HepG2 (cell line): ENCODE measurements at regions not wholly inside any gene's neighbourhood (a gene's known extent, or its start where the extent isn't known, plus 50 kb on each side); places are given as distances from the start of the nearest gene placed in this dataset.

Experiments
- ATAC-seq: fragments of 200-7000 bp; cut with Tn5 transposase; 3 replicates; pipeline ENCODE4 v1.9.1; 2020; ENCODE audit warnings: mild to moderate bottlenecking, moderate library complexity
- BruUV-seq: library from RNA; stranded (reverse); fragments of 400-500 nt; replicated peaks from 2 replicates; lab custom pipeline; 2021; lab: Mats Ljungman, UMichigan
- CTCF ChIA-PET: fragments of 300-600 bp; formaldehyde crosslinking; extraction: SDS; loops from one replicate; lab custom pipeline; 2021; ENCODE audit warnings: low total read pairs, inconsistent platforms, low intra/inter-chr PET ratio; lab: Yijun Ruan, JAX
- POLR2A ChIA-PET: fragments of 350-600 bp; sonication (Branson Sonifier 250); formaldehyde crosslinking; loops from one replicate; lab custom pipeline; 2020; ENCODE audit warnings: antibody characterized with exemption, inconsistent platforms; lab: Yijun Ruan, JAX
- DNase-seq: peaks from one replicate; pipeline ENCODE4 v3.0.0-alpha.2; 2015; ENCODE audit warnings: low spot score
- FAIRE-seq: peaks from 3 replicates; lab custom pipeline; 2011; peaks lifted over from hg19 to GRCh38; lab: Jason Lieb, UNC
- H2AFZ ChIP-seq: one replicate; pipeline ENCODE4 v1.6.1; 2011; ENCODE audit warnings: low read length, inconsistent platforms
- H3K27ac ChIP-seq: fragments of 300-600 bp; 3 replicates; pipeline ENCODE4 v1.8.0; 2011; ENCODE audit warnings: mixed run types, mild to moderate bottlenecking, mixed read lengths, low read length, inconsistent platforms; ENCODE audit not compliant: insufficient read depth; ENCODE audit errors: extremely low read length
- H3K27me3 ChIP-seq, 2 experiments: fragments of 200-600 bp in 1 of 2; 2 replicates in 1 of 2; 3 replicates in 1 of 2; pipeline versions ENCODE4 v1.6.0 to v1.8.0; 2011; ENCODE audit warnings: low read length in 2 of 2, mild to moderate bottlenecking in 2 of 2, moderate library complexity in 2 of 2, inconsistent platforms in 1 of 2; ENCODE audit not compliant: insufficient read depth in 2 of 2, control insufficient read depth in 1 of 2
- H3K36me3 ChIP-seq, 2 experiments: fragments of 200-600 bp in 1 of 2; replicated peaks in 1 of 2; 2 replicates in 1 of 2; 3 replicates in 1 of 2; pipeline versions ENCODE4 v1.5.1 to v1.8.0; 2011; ENCODE audit warnings: low read length in 2 of 2, inconsistent platforms in 1 of 2; ENCODE audit not compliant: insufficient read depth in 2 of 2, control insufficient read depth in 1 of 2
- H3K4me1 ChIP-seq: 2 replicates; pipeline ENCODE4 v1.5.1; 2012; ENCODE audit warnings: low read length, inconsistent platforms; ENCODE audit not compliant: insufficient read depth
- H3K4me2 ChIP-seq: 2 replicates; pipeline ENCODE4 v1.6.0; 2011; ENCODE audit warnings: low read depth, low read length, inconsistent platforms
- H3K4me3 ChIP-seq, 3 experiments: fragments of 200-600 bp in 1 of 3; sonication (generic), shearing (Covaris generic) in 1 of 3; replicated peaks in 1 of 3; 2 replicates each; pipeline ENCODE4 v1.5.1; 2011 to 2016; ENCODE audit warnings: low read length in 3 of 3, inconsistent platforms in 2 of 3, low read depth in 2 of 3, mild to moderate bottlenecking in 2 of 3, control low read depth in 1 of 3, mixed read lengths in 1 of 3; ENCODE audit not compliant: insufficient read depth in 1 of 3
- H3K79me2 ChIP-seq: one replicate; pipeline ENCODE4 v1.6.1; 2011; ENCODE audit warnings: low read length, inconsistent platforms; ENCODE audit not compliant: insufficient read depth
- H3K9ac ChIP-seq: 2 replicates; pipeline ENCODE4 v1.6.0; 2011; ENCODE audit warnings: mild to moderate bottlenecking, low read depth, low read length, inconsistent platforms; ENCODE audit not compliant: insufficient read depth
- H3K9me3 ChIP-seq: 2 replicates; pipeline ENCODE4 v1.5.1; 2012; ENCODE audit warnings: mild to moderate bottlenecking, low read length
- H4K20me1 ChIP-seq: 2 replicates; pipeline ENCODE4 v1.6.0; 2011; ENCODE audit warnings: inconsistent platforms, mild to moderate bottlenecking, low read length, moderate library complexity; ENCODE audit not compliant: insufficient read depth
- DBP ChIP-seq: sonication (generic); formaldehyde crosslinking; IDR thresholded peaks from 2 replicates; pipeline ENCODE4 v1.4.0; 2020; ENCODE audit warnings: missing genetic modification reagents; ENCODE audit errors: not compliant biosample characterization
- GFI1 ChIP-seq: sonication (generic); formaldehyde crosslinking; IDR thresholded peaks from 2 replicates; pipeline ENCODE4 v1.5.0; 2020; ENCODE audit warnings: missing genetic modification reagents, mild to moderate bottlenecking, borderline replicate concordance
- PAWR ChIP-seq: sonication (generic); formaldehyde crosslinking; IDR thresholded peaks from 2 replicates; pipeline ENCODE4 v1.4.0; 2020; ENCODE audit warnings: missing genetic modification reagents, mild to moderate bottlenecking, borderline replicate concordance
- SMYD3 ChIP-seq: sonication (generic); formaldehyde crosslinking; IDR thresholded peaks from 2 replicates; pipeline ENCODE4 v1.8.1; 2023; ENCODE audit warnings: mild to moderate bottlenecking, missing genetic modification reagents
- SPEN ChIP-seq: sonication (generic); formaldehyde crosslinking; IDR thresholded peaks from 2 replicates; pipeline ENCODE4 v1.5.1; 2020; ENCODE audit warnings: low read depth, mild to moderate bottlenecking, missing genetic modification reagents
- TCF7L2 ChIP-seq: IDR thresholded peaks from 2 replicates; pipeline ENCODE4 v1.6.1; 2011; ENCODE audit warnings: mild to moderate bottlenecking, low read depth, low read length, moderate library complexity
- ZNF101 ChIP-seq: sonication (generic); formaldehyde crosslinking; IDR thresholded peaks from 2 replicates; pipeline ENCODE4 v1.4.0; 2020; ENCODE audit warnings: mild to moderate bottlenecking, low read depth, missing genetic modification reagents, borderline replicate concordance
- ZNF264 ChIP-seq: sonication (generic); formaldehyde crosslinking; IDR thresholded peaks from 2 replicates; pipeline ENCODE4 v1.4.0; 2020; ENCODE audit warnings: missing genetic modification reagents
- WGBS: methylation state at CpG from one replicate; pipeline ENCODE4 v1.1.6; 2017; ENCODE audit warnings: low lambda C conversion rate; 5-methylcytosine and 5-hydroxymethylcytosine counted together
- in situ Hi-C: cut with HindIII; loops from 2 replicates; pipeline ENCODE4 v1.10.0; 2017; ENCODE audit warnings: low pct_unique_long_range_greater_than_20kb; ENCODE audit not compliant: extremely low pct_ligation_motif_present
- intact Hi-C: fragments of 100-400 bp; cut with micrococcal nuclease; formaldehyde crosslinking; loops from one replicate; pipeline ENCODE4 v1.10.0; 2022; ENCODE audit not compliant: unreplicated experiment
- TF ChIP-seq, protein P1 (sequence below): sonication (generic); formaldehyde crosslinking; IDR thresholded peaks from 2 replicates; pipeline ENCODE4 v1.4.0; 2020; ENCODE audit warnings: mild to moderate bottlenecking, missing genetic modification reagents
- TF ChIP-seq, protein P2 (sequence below): sonication (generic); formaldehyde crosslinking; IDR thresholded peaks from 2 replicates; pipeline ENCODE4 v1.5.1; 2020; ENCODE audit warnings: mild to moderate bottlenecking, missing genetic modification reagents, moderate library complexity

DNA sequence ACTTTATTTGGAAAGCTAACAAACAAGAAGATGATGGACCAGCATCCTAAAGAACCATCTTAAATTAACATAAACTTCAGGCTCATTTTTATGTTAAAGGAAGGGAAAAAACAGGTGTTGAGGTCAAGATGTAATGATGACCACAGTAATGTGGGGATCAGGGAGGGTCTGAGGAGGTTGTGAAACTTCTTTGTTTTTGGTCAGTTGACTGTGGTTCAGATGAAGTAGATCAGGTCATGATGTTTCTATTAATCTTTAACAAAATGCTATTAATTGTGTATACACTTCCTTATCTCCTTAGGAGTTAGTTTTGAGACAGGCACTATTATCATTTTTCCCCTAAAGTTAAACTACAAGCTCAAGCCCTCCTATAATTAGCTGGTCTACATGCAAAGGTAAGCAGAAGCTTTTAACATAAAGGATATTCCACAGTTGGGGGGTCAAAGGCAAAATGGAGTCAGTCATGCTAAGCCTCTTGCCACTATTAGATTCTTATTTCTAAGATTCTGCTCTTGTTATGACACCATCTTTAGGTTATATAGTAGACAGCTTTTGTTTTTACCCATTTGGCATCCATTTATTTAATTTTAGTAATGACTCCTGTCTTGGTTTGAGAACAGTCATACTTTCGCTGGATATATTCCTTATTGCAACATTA, 800.1 kb upstream of the PCDH9 start:
- CTCF ChIA-PET = no interaction called here
- Histone ChIP-seq H3K27me3 (no peaks in the 10 kb centered on the region), H3K9me3 (no peaks in the 10 kb centered on the region), H3K9ac (no peak overlapping the region), H3K79me2 (no peaks in the 10 kb centered on the region), H4K20me1 (no peaks in the 10 kb centered on the region), H3K4me2 (no peak overlapping the region), H2AFZ (no peak overlapping the region), H3K36me3 (no peaks in the 10 kb centered on the region), H3K4me3 (no peak overlapping the region), H3K4me1 (no peaks in the 10 kb centered on the region), H3K27ac (no peak overlapping the region)
- WGBS = 29% methylated on average over 1 of the region's 1 CpG
- intact Hi-C loops (no loop called here), in situ Hi-C loops (no loop called here)
- DNase-seq (no peak), FAIRE-seq (no peak), ATAC-seq (no peak)
- no peak for TF ChIP-seq ZNF264 (CRISPR knock-in tag)
- no peak for TF ChIP-seq SPEN (CRISPR knock-in tag)
- TF ChIP-seq, protein P1, sequence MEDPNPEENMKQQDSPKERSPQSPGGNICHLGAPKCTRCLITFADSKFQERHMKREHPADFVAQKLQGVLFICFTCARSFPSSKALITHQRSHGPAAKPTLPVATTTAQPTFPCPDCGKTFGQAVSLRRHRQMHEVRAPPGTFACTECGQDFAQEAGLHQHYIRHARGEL (CRISPR knock-in tag) = no peak
- TF ChIP-seq PAWR (CRISPR knock-in tag) = no peak
- TF ChIP-seq, protein P2, sequence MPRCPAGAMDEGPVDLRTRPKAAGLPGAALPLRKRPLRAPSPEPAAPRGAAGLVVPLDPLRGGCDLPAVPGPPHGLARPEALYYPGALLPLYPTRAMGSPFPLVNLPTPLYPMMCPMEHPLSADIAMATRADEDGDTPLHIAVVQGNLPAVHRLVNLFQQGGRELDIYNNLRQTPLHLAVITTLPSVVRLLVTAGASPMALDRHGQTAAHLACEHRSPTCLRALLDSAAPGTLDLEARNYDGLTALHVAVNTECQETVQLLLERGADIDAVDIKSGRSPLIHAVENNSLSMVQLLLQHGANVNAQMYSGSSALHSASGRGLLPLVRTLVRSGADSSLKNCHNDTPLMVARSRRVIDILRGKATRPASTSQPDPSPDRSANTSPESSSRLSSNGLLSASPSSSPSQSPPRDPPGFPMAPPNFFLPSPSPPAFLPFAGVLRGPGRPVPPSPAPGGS = no peak
- no peak for TF ChIP-seq DBP (CRISPR knock-in tag)
- TF ChIP-seq SMYD3 = no peak
- no peak for TF ChIP-seq ZNF101 (CRISPR knock-in tag)
- no peak for TF ChIP-seq TCF7L2
- TF ChIP-seq GFI1 = no peak
- POLR2A ChIA-PET = no interaction called here
- BruUV-seq = no TSS peak
